NCI-H345 treated with DMSO at 0.1 percent for 48 hours (cell line): ENCODE measurements at regions not wholly inside any gene's neighbourhood (a gene's known extent, or its start where the extent isn't known, plus 50 kb on each side); places are given as distances from the start of the nearest gene placed in this dataset.
"Not testable (repeated sequence)": the region's sequence is repeated elsewhere in the genome, so short reads cannot be mapped to it uniquely, and the experiment has no call there.

ENCODE experiments used
- DNase-seq: peaks from one replicate; lab custom pipeline; 2025; ENCODE audit not compliant: unreplicated experiment; lab: John Stamatoyannopoulos, UW

GRCh38 chr3:74978684-74979083 lies 364.2 kb upstream of the CNTN3 start:
- DNase-seq: no peak

- DNase-seq: not testable (repeated sequence)
Measured at GRCh38 chr3:74985028-74985904, 370.8 kb upstream of the CNTN3 start.

DNA sequence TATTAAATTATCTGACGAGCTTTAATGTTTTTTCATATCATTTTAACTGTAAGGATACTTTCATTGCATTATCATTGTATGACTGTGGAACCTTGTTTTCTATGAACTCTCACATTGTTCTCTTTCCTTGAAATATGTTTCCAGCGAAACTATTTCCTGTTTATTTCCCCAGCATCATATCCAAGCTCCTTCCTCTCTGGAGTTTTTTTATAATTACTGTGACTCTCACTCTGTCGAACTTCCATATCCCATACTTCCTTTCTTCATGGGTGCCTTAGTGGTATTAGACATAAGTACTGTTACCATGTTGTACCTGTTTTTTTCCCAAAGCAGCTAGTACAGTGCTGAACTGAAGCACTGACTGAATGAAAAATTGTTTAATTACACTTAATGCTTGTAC lies 373.6 kb upstream of the CNTN3 start:
- no peak for DNase-seq

- DNase-seq: no peak
Measured at GRCh38 chr3:74992898-74993297, 378.4 kb upstream of the CNTN3 start.

DNA sequence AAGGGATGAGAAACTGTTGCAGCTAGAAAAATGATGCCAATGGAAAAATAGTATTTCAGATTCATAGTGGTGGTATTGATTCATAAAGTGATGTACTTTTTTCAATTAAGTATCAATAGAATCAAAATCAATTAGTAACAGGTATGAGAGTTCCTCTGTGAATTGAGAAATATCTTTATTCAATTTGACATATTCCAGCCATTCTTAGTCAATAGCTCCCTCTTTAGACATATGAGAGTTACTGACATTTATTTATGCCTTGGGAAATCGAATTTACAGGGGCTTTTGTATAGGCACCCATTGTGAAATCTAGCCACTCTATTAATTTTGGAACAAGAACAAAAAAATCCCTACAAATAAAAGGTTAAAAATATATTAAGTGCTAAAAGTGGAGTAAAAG lies 386.9 kb upstream of the CNTN3 start:
- no peak for DNase-seq

GRCh38 chr3:75012791-75013331 lies 398.4 kb upstream of the CNTN3 start:
- no peak for DNase-seq

- no peak for DNase-seq
Measured at GRCh38 chr3:75014008-75014407, 399.5 kb upstream of the CNTN3 start.

DNA sequence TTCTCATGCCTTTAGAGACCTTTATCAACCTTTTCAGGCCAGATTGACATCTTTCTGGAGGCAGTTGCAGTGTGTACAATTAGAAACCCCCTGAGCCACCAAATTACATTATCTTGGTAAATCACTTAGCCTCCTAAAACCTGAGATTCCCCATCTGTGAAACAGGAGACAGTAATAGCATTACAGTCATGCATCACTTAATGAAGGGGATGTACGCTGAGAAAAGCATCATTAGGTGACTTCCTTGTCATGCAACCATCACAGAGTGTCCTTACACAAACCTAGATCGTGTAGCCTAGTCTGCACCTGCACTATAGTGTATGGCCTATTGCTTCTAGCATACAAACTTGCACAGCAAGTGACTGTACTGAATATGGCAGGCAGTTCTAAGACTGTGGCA lies 400.8 kb upstream of the CNTN3 start:
- no peak for DNase-seq

DNA sequence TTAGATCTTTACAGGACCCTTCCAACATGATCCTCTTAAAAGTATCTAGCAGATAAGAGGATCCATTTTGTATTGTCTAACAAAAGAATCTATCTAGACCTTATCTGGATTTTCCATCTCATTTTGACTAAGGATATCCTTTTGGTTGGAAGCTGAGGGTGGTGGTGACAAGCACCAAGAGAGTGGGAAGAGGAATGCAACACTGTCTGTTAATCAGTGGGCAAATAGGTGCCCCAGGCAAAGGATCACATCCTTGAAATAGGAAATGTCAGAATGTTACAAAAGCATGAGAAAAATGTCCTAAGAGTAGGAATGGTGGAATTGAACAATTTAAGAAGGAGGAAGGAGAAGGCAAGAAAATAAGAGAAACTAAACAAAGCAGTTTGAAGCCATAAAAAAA lies 420.7 kb upstream of the CNTN3 start:
- no peak for DNase-seq

DNA sequence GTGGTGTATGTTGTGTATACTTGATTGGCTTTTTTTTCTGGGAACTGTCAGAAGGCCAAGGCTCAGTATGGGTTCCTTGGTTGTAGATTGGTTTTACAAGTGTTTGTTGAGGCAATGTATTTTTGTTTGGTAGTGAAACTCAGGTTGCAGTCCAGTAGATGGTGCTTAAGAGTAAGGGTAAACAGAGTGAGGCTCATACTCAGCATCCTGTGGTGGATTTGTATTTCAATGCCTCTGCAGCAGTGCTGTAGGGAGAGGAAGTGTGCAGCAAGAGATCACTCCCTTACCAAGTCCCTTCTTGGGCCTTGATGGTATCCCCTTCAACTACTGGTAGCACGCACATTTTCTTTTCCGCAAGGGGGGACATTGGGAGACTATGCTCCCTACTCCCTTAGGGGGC lies 428.5 kb upstream of the CNTN3 start:
- no peak for DNase-seq

- no peak for DNase-seq
Measured at GRCh38 chr3:75048650-75049049, 434.2 kb upstream of the CNTN3 start.

- DNase-seq: no peak
Measured at GRCh38 chr3:75049533-75049932, 435.1 kb upstream of the CNTN3 start.

- DNase-seq: no peak
Measured at GRCh38 chr3:75059120-75059519, 444.7 kb upstream of the CNTN3 start.

DNA sequence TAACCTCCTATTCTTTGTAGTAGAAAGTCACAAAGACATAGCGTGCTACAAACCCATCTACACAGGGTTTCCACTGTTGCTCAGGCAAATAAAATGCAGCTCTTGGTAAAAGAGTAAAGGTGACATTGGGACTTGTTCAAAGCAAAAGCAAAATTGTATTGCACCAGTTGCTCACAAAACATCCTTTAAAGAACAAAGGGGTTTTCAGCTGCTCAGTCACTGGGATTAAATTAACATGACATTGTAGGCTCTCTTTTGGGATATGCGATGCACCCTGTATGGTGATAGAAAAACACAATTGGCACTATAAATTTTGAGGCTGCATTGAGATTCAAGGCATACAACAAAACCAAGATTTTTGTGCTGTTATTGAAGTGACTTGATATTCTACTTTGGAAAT lies 447.3 kb upstream of the CNTN3 start:
- DNase-seq: no peak

- DNase-seq: no peak
Measured at GRCh38 chr3:75075158-75075557, 460.7 kb upstream of the CNTN3 start.

DNA sequence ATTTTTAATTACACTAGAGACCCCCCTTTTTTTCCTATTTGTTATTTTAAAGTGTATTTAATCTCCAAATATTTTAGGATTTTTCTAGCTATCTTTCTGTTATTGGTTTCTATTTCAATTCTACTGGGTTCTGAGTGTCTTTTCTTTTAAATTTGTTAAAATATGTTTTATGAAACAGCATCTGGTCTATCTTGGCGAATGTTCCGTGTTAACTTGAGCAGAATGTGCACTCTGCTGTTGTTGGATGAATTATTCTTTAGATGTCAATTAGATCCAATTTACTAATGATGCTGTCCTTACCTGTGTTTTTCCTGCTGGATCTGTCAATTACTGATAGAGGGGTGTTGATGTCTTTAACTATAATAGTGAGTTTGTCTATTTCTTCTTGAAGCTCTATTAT lies 462.0 kb upstream of the CNTN3 start:
- no peak for DNase-seq

DNA sequence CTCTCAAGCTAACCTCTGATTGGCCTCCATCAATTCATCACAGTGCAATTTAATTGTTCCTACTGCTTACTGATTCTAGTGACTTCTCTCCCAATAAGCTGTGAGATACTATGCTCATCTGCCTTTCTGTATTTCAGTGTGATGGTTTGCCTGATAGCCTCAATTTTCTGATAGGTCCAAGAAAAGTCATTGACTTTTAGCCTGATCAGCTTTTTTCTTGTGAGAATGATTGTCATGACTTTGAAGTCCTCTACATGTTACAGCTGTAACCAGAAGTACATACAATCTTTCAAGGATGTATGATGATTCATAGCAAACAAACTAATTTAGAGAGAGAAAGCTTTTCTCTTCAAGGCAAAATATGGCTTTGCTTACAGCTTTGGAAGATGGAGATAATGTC lies 463.8 kb upstream of the CNTN3 start:
- DNase-seq: no peak

GRCh38 chr3:75082845-75083244 lies 468.4 kb upstream of the CNTN3 start:
- no peak for DNase-seq

DNA sequence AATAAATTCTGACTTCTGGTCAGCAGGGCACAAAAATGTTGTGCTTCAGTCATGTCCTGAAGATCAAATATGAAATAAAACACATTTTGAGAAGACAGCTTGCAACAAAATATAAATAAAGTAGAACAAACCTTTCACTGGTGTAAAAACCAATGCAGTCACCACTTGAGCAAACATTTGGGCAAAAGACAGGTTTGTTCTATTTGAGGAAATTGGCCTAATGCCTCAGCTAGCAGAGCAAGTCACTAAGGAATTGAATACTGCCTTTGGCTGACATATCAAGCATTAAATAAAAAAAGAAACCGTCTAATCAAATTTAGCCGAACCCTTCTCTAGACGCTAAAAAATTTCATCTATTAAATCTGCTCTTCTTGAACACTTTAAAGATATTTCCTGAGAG lies 475.4 kb upstream of the CNTN3 start:
- no peak for DNase-seq

DNA sequence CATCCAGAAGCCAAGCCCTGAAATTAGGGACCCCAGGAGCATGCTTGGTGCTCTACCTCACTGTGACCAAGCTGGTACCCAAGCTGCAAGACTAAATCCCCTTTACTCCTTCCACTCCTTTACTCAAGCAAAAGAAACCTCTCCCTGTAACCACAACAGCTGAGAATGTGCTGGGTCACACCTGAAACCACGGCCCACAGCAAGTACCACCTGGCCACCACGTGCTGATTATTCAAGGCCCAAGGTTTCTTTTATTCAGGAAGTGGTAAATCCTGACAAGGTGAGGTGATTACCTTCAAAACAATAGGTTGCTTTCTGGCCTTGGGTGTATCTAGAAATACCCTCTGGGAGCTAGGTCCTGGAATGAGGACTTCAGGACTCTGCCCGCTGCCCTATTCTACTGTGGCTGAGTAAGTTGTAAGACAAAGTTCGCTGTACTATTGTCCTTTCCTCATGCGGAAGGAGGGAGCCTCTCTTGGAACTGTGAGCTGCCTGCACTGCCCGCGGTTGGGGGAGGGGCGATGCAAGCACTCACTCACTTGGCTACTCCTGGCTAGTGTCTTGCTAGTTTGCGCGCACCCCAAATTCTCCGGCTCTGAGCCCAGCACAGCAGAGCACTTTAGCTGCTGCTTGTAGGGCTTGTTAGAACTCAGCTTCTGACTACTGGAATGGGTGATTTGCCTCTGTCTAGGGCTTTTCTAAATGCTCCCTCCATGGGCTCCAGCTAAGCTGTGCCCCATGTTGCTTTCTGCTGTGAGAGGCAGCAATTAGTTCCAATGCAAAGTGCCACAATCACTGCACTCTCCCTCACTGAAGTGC lies 487.1 kb upstream of the CNTN3 start:
- no peak for DNase-seq

GRCh38 chr3:75110741-75111140 lies 496.3 kb upstream of the CNTN3 start:
- DNase-seq: no peak

DNA sequence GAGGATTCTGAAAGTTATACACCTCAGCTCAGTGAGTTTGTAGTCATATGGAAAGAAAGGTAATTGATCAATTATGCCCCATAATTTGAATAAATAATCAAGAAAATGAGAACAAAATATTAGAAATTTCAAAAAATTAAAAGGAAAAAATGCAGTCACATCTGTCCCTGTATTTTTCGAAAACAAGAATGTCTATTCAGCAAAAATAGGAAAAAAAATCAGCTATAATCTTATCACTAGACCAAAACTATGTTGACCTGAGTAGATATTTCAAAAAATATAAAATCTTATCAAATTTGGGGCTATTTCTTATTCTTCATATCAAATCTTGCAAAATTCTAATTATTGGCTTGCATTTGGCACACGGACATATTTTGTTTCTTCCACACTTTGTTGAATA lies 501.2 kb upstream of the CNTN3 start:
- no peak for DNase-seq
